HEK293T (cell line): ENCODE measurements at regions not wholly inside any gene's neighbourhood (a gene's known extent, or its start where the extent isn't known, plus 50 kb on each side); places are given as distances from the start of the nearest gene placed in this dataset.

ENCODE experiments used
- CTCF ChIA-PET: fragments of 350-600 bp; formaldehyde crosslinking; extraction: SDS; loops from one replicate; lab custom pipeline; 2021; ENCODE audit warnings: antibody characterized with exemption, inconsistent platforms; lab: Yijun Ruan, JAX
- POLR2A ChIA-PET: fragments of 350-600 bp; formaldehyde crosslinking; extraction: SDS; loops from one replicate; lab custom pipeline; 2020; ENCODE audit warnings: antibody characterized with exemption, inconsistent platforms; lab: Yijun Ruan, JAX
- DNase-seq: peaks from one replicate; pipeline ENCODE4 v3.0.0; 2012; ENCODE audit warnings: mixed read lengths; ENCODE audit errors: extremely low spot score
- ARNT ChIP-seq: fragments of 450-650 bp; IDR thresholded peaks from 2 replicates; pipeline ENCODE4 v1.6.1; 2017; ENCODE audit warnings: mild to moderate bottlenecking
- BHLHE40 ChIP-seq: fragments of 450-650 bp; IDR thresholded peaks from 2 replicates; pipeline ENCODE4 v1.6.1; 2016; ENCODE audit warnings: mild to moderate bottlenecking, moderate library complexity, borderline replicate concordance
- CTBP1 ChIP-seq: fragments of 450-650 bp; IDR thresholded peaks from 2 replicates; pipeline ENCODE4 v1.6.1; 2016; ENCODE audit warnings: borderline replicate concordance
- ELF4 ChIP-seq: fragments of 450-650 bp; IDR thresholded peaks from 2 replicates; pipeline ENCODE4 v1.6.1; 2017; ENCODE audit warnings: antibody characterized with exemption
- FOXA1 ChIP-seq: fragments of 450-650 bp; IDR thresholded peaks from 2 replicates; pipeline ENCODE4 v1.6.1; 2016; ENCODE audit warnings: mild to moderate bottlenecking
- FOXK2 ChIP-seq: fragments of 450-650 bp; IDR thresholded peaks from 2 replicates; pipeline ENCODE4 v1.6.1; 2016; ENCODE audit warnings: mild to moderate bottlenecking
- FOXM1 ChIP-seq: fragments of 450-650 bp; IDR thresholded peaks from 2 replicates; pipeline ENCODE4 v1.6.1; 2017; ENCODE audit warnings: mild to moderate bottlenecking, borderline replicate concordance
- HDGF ChIP-seq: fragments of 450-650 bp; IDR thresholded peaks from 2 replicates; pipeline ENCODE4 v1.6.1; 2017; ENCODE audit warnings: antibody characterized with exemption, borderline replicate concordance
- L3MBTL2 ChIP-seq: fragments of 450-650 bp; conservative IDR thresholded peaks from 2 replicates; pipeline ENCODE4 v1.6.1; 2016; ENCODE audit warnings: mild to moderate bottlenecking
- LEF1 ChIP-seq: fragments of 450-650 bp; IDR thresholded peaks from 2 replicates; pipeline ENCODE4 v1.6.1; 2017; ENCODE audit warnings: mild to moderate bottlenecking, borderline replicate concordance
- NFRKB ChIP-seq: fragments of 450-650 bp; IDR thresholded peaks from 2 replicates; pipeline ENCODE4 v1.6.1; 2016; ENCODE audit warnings: mild to moderate bottlenecking, moderate library complexity
- SP1 ChIP-seq: fragments of 450-650 bp; IDR thresholded peaks from 2 replicates; pipeline ENCODE4 v1.6.1; 2017
- SUZ12 ChIP-seq: fragments of 450-650 bp; IDR thresholded peaks from 2 replicates; pipeline ENCODE4 v1.6.1; 2016; ENCODE audit warnings: mild to moderate bottlenecking
- TARDBP ChIP-seq: fragments of 450-650 bp; IDR thresholded peaks from 2 replicates; pipeline ENCODE4 v1.6.1; 2016
- ZNF384 ChIP-seq: fragments of 450-650 bp; IDR thresholded peaks from 2 replicates; pipeline ENCODE4 v1.6.1; 2016
- TF ChIP-seq, protein P1 (sequence below): fragments of 450-650 bp; IDR thresholded peaks from 2 replicates; pipeline ENCODE4 v1.6.1; 2016

DNA sequence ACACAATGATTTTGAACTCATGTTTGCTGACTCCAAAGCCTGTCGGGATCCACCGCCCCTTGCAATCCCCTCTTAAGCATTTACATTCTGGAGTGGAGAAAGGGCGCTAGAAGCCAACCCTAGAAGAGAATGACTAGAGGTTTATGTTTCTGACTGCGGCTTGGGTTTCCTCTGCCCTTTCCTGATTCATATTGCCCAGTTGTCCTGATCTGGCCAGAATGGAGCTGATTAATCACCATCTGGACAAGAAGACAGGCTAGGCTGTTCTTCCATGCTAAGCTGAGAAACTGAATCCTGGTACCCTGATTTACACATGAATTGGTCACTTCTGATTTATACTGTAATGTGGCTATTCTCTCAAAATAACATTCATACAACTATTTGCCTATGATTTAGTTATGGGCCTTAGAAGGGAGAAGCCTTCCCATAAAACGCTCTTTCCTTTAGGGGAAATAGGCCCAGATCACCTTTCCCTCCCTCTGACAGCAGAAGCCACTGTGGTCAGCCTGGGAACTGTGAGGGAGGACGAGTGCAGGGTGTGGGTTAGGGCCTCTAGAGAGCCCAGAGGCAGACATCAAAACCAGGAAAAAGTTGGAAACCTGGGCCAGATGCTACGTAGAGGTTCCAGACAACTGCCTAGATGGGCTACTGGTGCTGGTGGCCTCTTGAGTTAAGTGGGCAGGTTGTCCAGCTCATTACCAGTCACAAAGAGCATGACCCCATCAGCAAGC lies 199.2 kb upstream of the PRDM1 start:
- ChIA-PET POLR2A (no interaction called here), CTCF (no interaction called here)
- no peak for DNase-seq
- no peak for TF ChIP-seq BHLHE40
- no peak for TF ChIP-seq NFRKB
- TF ChIP-seq LEF1 = no peak
- no peak for TF ChIP-seq FOXA1
- TF ChIP-seq HDGF = no peak
- no peak for TF ChIP-seq ZNF384
- TF ChIP-seq L3MBTL2 = no peak
- TF ChIP-seq SUZ12 = no peak

DNA sequence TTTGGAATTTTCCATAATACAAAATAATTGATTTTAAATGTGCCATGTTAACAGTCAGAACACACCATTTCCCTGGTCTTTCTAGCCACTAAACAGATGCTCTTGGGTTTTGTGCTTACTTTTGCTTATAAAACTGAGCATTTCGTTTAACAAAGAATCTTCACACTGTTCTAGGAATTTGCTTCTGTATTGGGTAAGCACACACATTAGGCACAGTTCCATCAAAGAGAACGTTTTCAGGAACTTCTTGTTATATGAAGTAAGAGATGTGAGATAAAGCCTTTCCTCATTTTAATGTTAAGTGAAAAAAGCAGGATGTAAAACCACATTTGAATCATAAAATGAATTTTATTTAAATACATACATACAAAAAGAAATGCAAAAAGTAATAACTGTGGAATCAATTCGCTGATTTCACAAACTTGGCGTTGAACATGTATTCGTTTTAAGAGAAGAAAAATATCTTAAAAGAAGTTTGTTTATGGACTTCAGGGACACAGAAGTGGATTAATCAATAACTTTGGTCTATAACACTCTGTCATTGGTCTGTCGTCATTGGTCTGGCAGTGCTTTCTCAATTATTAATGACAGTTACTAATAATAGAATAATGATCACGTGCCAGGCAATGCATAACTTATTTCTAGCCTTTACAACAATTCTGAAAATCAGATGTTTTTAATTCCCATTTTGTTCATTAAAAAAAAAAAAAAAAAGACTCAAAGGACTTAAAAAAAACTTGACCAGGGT lies 199.9 kb upstream of the PRDM1 start:
- DNase-seq = no peak
- ChIA-PET POLR2A (no interaction called here), CTCF (no interaction called here)
- TF ChIP-seq FOXM1 = no peak

DNA sequence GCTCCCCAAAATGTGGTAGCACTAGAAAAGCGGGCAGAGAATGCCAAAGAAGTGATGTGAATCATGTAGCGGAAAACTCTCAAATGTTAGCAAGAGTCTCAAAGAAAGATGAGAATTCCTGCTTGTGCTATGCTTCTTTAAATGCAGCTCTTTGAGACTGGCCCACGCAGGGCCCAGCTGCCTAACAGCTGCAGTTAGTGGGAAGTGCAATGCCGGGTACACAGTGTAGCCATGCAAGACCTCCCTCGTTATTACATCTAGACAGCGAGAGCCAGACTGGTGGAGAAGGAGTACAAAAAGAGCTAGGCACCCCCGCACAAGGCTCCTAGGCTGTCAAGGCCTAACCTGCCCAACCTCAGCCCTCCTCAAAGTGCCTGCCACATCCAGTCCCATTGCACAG lies 201.7 kb upstream of the PRDM1 start:
- POLR2A ChIA-PET = no interaction called here
- TF ChIP-seq FOXK2 (no peak), ELF4 (no peak), FOXM1 (no peak), TARDBP (no peak), LEF1 (no peak), SUZ12 (no peak), ARNT (no peak), HDGF (no peak), ZNF384 (no peak), SP1 (no peak), NFRKB (no peak), FOXA1 (no peak), L3MBTL2 (no peak)
- TF ChIP-seq, protein P1, sequence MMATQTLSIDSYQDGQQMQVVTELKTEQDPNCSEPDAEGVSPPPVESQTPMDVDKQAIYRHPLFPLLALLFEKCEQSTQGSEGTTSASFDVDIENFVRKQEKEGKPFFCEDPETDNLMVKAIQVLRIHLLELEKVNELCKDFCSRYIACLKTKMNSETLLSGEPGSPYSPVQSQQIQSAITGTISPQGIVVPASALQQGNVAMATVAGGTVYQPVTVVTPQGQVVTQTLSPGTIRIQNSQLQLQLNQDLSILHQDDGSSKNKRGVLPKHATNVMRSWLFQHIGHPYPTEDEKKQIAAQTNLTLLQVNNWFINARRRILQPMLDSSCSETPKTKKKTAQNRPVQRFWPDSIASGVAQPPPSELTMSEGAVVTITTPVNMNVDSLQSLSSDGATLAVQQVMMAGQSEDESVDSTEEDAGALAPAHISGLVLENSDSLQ = no peak
- CTCF ChIA-PET = no interaction called here
- no peak for DNase-seq

DNA sequence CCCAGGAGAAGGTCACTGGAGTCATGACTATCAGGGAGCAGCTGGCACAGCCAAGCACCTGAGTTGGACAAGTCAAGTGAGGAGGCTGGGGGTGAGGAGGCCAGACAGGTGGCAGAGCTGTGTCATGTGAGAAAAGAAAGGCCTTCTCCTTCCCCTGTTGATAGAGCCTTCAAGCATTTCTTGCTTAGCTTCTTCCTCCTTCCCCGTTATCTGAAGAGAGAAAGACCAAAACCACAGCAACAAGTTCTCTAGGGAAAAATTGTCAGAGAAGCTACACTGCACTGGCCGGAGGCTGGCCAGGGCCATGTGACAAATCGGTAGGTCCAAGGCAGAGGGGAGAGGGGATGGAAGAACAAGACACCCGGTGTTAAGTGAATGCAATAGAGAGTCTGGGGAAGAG lies 202.1 kb upstream of the PRDM1 start:
- TF ChIP-seq BHLHE40 (no peak), L3MBTL2 (no peak), SP1 (no peak), TARDBP (no peak), FOXA1 (no peak)
- ChIA-PET CTCF (no interaction called here), POLR2A (no interaction called here)

DNA sequence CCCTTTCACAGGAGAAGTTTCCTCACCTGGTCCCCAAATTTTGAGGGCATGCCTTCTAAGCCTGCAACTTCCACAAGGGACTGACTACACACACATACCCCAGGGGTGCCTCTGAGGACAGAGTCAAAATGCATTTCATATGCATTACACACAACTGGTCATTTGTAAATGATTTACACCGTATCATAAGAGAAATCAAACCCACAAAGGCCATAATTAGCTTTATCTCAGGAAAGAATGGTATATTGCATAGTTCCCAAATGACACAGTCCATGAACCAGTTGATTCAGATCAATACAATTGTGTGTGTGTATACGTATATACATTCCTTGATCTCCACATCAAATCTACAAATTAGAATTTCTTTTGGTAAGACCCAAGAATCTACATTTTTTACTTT lies 203.3 kb upstream of the PRDM1 start:
- no peak for TF ChIP-seq HDGF
- TF ChIP-seq L3MBTL2 = no peak
- TF ChIP-seq FOXM1 = no peak
- no peak for TF ChIP-seq SUZ12
- TF ChIP-seq FOXK2 = no peak
- TF ChIP-seq, protein P1 = no peak
- no peak for TF ChIP-seq BHLHE40
- TF ChIP-seq CTBP1 = no peak
- no peak for TF ChIP-seq TARDBP
- TF ChIP-seq SP1 = no peak
- TF ChIP-seq ELF4 = no peak
- no peak for TF ChIP-seq NFRKB
- no peak for TF ChIP-seq ARNT
- no peak for TF ChIP-seq ZNF384
- no peak for TF ChIP-seq FOXA1
- TF ChIP-seq LEF1 = no peak
- CTCF ChIA-PET = no interaction called here
- POLR2A ChIA-PET = no interaction called here
- no peak for DNase-seq

More for the DNA sequence above, 202.1 kb upstream of the PRDM1 start:
- no peak for DNase-seq

DNA sequence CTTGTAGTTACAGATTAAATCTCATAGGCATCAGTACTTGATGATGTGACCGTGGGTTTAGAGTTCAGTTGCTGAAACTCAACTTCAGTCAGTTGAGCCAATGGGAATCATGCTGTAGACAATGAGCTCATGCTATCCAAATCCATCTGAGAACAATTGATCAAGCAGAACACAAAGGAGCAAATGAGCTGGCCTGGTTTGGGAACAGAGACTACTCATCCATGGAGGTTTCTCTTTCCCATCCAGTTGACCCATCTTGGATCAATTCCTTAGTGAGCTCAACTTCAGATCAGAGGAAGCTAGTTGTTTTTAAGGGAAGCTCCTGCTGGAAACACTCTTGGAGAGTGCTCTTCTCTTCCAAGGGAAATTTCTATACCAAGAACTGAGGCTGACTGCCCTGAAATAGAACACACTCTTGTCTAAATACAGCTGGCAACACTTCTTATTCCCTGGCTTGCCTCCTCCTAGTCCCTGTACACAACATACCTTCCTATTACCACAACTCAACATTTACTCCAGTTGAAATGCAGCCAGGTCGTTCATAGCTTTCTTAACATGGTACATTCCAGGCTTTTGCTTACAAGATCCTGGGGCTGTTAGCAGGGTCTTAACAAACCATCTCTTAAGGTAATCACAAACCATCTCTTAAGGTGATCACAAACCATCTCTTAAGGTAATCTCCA lies 203.9 kb upstream of the PRDM1 start:
- CTCF ChIA-PET = no interaction called here
- POLR2A ChIA-PET = no interaction called here
- DNase-seq = no peak
- TF ChIP-seq FOXA1 (no peak), ARNT (no peak), L3MBTL2 (no peak), NFRKB (no peak), LEF1 (no peak), SP1 (no peak), ZNF384 (no peak), SUZ12 (no peak), CTBP1 (no peak), HDGF (no peak), ELF4 (no peak), TARDBP (no peak), FOXM1 (no peak), FOXK2 (no peak), BHLHE40 (no peak)
- TF ChIP-seq, protein P1 = no peak
